GM12878 (cell line): ENCODE measurements at regions not wholly inside any gene's neighbourhood (a gene's known extent, or its start where the extent isn't known, plus 50 kb on each side); places are given as distances from the start of the nearest gene placed in this dataset.

Experiments
- ATAC-seq: fragments of 200-7000 bp; cut with Tn5 transposase; 3 replicates; pipeline ENCODE4 v1.9.1; 2020; ENCODE audit warnings: mild to moderate bottlenecking, moderate library complexity
- BruUV-seq: library from RNA; stranded (reverse); fragments of 400-500 nt; replicated peaks from 2 replicates; lab custom pipeline; 2021; lab: Mats Ljungman, UMichigan
- CTCF ChIA-PET: fragments of 300-600 bp; sonication (Branson Sonifier 250); formaldehyde crosslinking; extraction: SDS; loops from one replicate; lab custom pipeline; 2021; ENCODE audit warnings: inconsistent platforms; lab: Yijun Ruan, JAX
- POLR2A ChIA-PET: fragments of 350-600 bp; formaldehyde crosslinking; extraction: SDS; loops from one replicate; lab custom pipeline; 2021; ENCODE audit warnings: inconsistent platforms; lab: Charles Lee
- RAD21 ChIA-PET: fragments of 300-600 bp; sonication (Branson Sonifier 250); formaldehyde crosslinking; loops from one replicate; lab custom pipeline; 2023; ENCODE audit warnings: antibody characterized with exemption; ENCODE audit not compliant: unreplicated experiment; lab: Charles Lee
- SMC1A ChIA-PET: fragments of 300-600 bp; sonication (Branson Sonifier 250); formaldehyde crosslinking; loops from one replicate; lab custom pipeline; 2023; ENCODE audit not compliant: unreplicated experiment, uncharacterized antibody; lab: Charles Lee
- DNase-seq: peaks from one replicate; pipeline ENCODE4 v3.0.0-alpha.2; 2011; ENCODE audit warnings: low read depth, low spot score
- FAIRE-seq: peaks from 3 replicates; lab custom pipeline; 2011; peaks lifted over from hg19 to GRCh38; lab: Jason Lieb, UNC
- H2AFZ ChIP-seq: 2 replicates; pipeline ENCODE4 v1.6.0; 2011; ENCODE audit warnings: low read depth, low read length, control low read depth; ENCODE audit not compliant: control insufficient read depth
- H3K27ac ChIP-seq: 2 replicates; pipeline ENCODE4 v1.5.1; 2011; ENCODE audit warnings: control low read depth; ENCODE audit not compliant: control insufficient read depth, insufficient read depth
- H3K27me3 ChIP-seq, 2 experiments: replicated peaks in 1 of 2; 2 replicates each; pipeline versions ENCODE4 v1.6.0 to v1.6.1; 2011; ENCODE audit warnings: low read length in 1 of 2; ENCODE audit not compliant: control insufficient read depth in 2 of 2, insufficient read depth in 2 of 2
- H3K36me3 ChIP-seq, 2 experiments: 2 replicates each; pipeline ENCODE4 v1.5.1; 2011; ENCODE audit warnings: low read length in 1 of 2; ENCODE audit not compliant: control insufficient read depth in 2 of 2, insufficient read depth in 2 of 2
- H3K4me1 ChIP-seq: 2 replicates; pipeline ENCODE4 v1.6.1; 2011; ENCODE audit warnings: mild to moderate bottlenecking, low read length, moderate library complexity, mixed read lengths; ENCODE audit not compliant: control insufficient read depth, insufficient read depth
- H3K4me2 ChIP-seq: 2 replicates; pipeline ENCODE4 v1.6.0; 2011; ENCODE audit warnings: control low read depth; ENCODE audit not compliant: control insufficient read depth, insufficient read depth
- H3K4me3 ChIP-seq: fragments of 200-600 bp; sonication (generic); 2 replicates; pipeline ENCODE4 v1.5.1; 2016
- H3K79me2 ChIP-seq: 2 replicates; pipeline ENCODE4 v1.6.0; 2011; ENCODE audit warnings: low read length; ENCODE audit not compliant: control insufficient read depth, insufficient read depth
- H3K9ac ChIP-seq: 2 replicates; pipeline ENCODE4 v1.8.0; 2011; ENCODE audit warnings: low read length, control low read depth, mixed read lengths; ENCODE audit not compliant: control insufficient read depth, insufficient read depth
- H3K9me3 ChIP-seq: replicated peaks from 3 replicates; pipeline ENCODE4 v1.5.1; 2011; ENCODE audit warnings: mild to moderate bottlenecking, low read length; ENCODE audit not compliant: control insufficient read depth, insufficient read depth
- H4K20me1 ChIP-seq: 2 replicates; pipeline ENCODE4 v1.6.0; 2011; ENCODE audit not compliant: control insufficient read depth, insufficient read depth
- ATF7 ChIP-seq: fragments of 450-650 bp; IDR thresholded peaks from 2 replicates; pipeline ENCODE4 v1.6.1; 2016; ENCODE audit warnings: low read depth, mild to moderate bottlenecking
- BHLHE40 ChIP-seq, 2 experiments: fragments of 450-650 bp in 1 of 2; IDR thresholded peaks; 2 replicates each; pipeline ENCODE4 v1.6.1; 2011 to 2017; ENCODE audit warnings: low read depth in 2 of 2, borderline replicate concordance in 1 of 2, improper control_type of control experiment in 1 of 2, low read length in 1 of 2, mild to moderate bottlenecking in 1 of 2
- KLF5 ChIP-seq: fragments of 450-650 bp; IDR thresholded peaks from 2 replicates; pipeline ENCODE4 v1.6.1; 2014; ENCODE audit warnings: mild to moderate bottlenecking; ENCODE audit not compliant: partially characterized antibody
- RUNX3 ChIP-seq: IDR thresholded peaks from 2 replicates; pipeline ENCODE4 v1.6.1; 2012; ENCODE audit warnings: low read length, inconsistent platforms
- WGBS: methylation state at CpG from one replicate; pipeline ENCODE4 v1.1.6; 2016; ENCODE audit warnings: low lambda C conversion rate; ENCODE audit not compliant: insufficient replicate concordance, insufficient coverage; ENCODE audit errors: missing lambda C conversion rate; 5-methylcytosine and 5-hydroxymethylcytosine counted together
- in situ Hi-C: fragments of 300-500 bp; cut with MboI; formaldehyde crosslinking; loops from 9 replicates; pipeline ENCODE4 v1.14.3; 2018; ENCODE audit warnings: mixed read lengths
- intact Hi-C: fragments of 100-400 bp; cut with micrococcal nuclease; formaldehyde crosslinking; loops from one replicate; pipeline ENCODE4 v1.14.2; 2022; ENCODE audit not compliant: unreplicated experiment

GRCh38 chr9:75780185-75780584, 110.3 kb upstream of the PCSK5 start:
- intact Hi-C loops (no loop called here), in situ Hi-C loops (no loop called here)
- no peaks in the 10 kb centered on the region for H3K27me3 ChIP-seq
- H4K20me1 ChIP-seq: no peaks in the 10 kb centered on the region
- no peaks in the 10 kb centered on the region for H3K4me1 ChIP-seq
- 0% methylated on average over 1 of the region's 1 CpG for WGBS
- H3K79me2 ChIP-seq: no peaks in the 10 kb centered on the region
- ChIA-PET POLR2A (no interaction called here), SMC1A (no interaction called here), CTCF (no interaction called here), RAD21 (no interaction called here)
- H3K4me3 ChIP-seq: no peak overlapping the region
- H3K27ac ChIP-seq: no peak overlapping the region
- H3K4me2 ChIP-seq: no peak overlapping the region
- TF ChIP-seq KLF5: no peak
- TF ChIP-seq BHLHE40 (IDR thresholded peaks at IDR 0.05; ENCODE audit: borderline replicate concordance in 1 of 2, low read depth in 2 of 2, low read length in 1 of 2): no peak
- H3K9ac ChIP-seq: no peak overlapping the region
- no peak overlapping the region for H2AFZ ChIP-seq
- FAIRE-seq (no peak), ATAC-seq (no peak), DNase-seq (no peak)
- H3K36me3 ChIP-seq: no peaks in the 10 kb centered on the region
- H3K9me3 ChIP-seq: no peaks in the 10 kb centered on the region
- no TSS peak for BruUV-seq

DNA sequence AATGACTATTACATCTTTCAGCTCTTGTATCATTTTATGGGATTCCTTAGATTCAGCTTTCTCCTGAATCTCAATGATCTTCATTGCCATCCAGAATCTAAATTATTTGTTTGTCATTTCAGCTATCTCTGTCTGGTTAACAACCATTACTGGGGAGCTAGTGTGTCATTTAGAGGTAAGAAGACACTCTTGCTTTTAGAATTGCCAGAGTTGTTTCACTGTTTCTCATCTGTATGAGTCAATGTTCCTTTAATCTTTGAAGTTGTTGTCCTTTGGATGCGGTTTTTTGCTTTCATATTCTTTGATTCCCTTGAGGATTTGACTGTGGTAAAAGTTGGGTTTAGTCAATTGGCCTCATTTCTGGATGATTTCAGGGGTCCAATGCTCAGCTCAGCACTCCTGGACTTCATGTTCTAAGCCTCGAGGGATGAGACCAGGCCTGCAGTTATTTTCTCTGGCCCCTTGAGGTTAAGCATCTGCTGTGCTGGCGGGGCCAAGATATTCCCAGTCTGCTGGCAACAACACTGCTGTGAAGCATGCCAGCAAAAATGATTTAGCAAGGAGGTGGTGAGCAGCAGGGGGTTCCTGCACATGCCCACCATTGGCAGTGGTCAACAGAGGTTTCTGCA, 102.4 kb upstream of the PCSK5 start:
- RAD21 ChIA-PET: no interaction called here
- no peak overlapping the region for H2AFZ ChIP-seq
- H3K36me3 ChIP-seq: no peaks in the 10 kb centered on the region
- FAIRE-seq: no peak
- H3K4me1 ChIP-seq: no peaks in the 10 kb centered on the region
- CTCF ChIA-PET: no interaction called here
- ATAC-seq: no peak
- POLR2A ChIA-PET: no interaction called here
- no peaks in the 10 kb centered on the region for H3K27me3 ChIP-seq
- no peaks in the 10 kb centered on the region for H3K9me3 ChIP-seq
- in situ Hi-C loops: no loop called here
- 0% methylated on average over 3 of the region's 3 CpGs for WGBS
- no peak overlapping the region for H3K27ac ChIP-seq
- SMC1A ChIA-PET: no interaction called here
- no peak overlapping the region for H3K4me3 ChIP-seq
- no peaks in the 10 kb centered on the region for H3K79me2 ChIP-seq
- no peak overlapping the region for H3K4me2 ChIP-seq
- intact Hi-C loops: no loop called here
- no peaks in the 10 kb centered on the region for H4K20me1 ChIP-seq
- DNase-seq: no peak
- no TSS peak for BruUV-seq
- no peak overlapping the region for H3K9ac ChIP-seq
- TF ChIP-seq ATF7 (no peak), RUNX3 (0 out of 2 replicates have a peak, but pooled peaks have one; percentile 23)
